ENCODE measurements at regions not wholly inside any gene's neighbourhood (a gene's known extent, or its start where the extent isn't known, plus 50 kb on each side); places are given as distances from the start of the nearest gene placed in this dataset.

DNA sequence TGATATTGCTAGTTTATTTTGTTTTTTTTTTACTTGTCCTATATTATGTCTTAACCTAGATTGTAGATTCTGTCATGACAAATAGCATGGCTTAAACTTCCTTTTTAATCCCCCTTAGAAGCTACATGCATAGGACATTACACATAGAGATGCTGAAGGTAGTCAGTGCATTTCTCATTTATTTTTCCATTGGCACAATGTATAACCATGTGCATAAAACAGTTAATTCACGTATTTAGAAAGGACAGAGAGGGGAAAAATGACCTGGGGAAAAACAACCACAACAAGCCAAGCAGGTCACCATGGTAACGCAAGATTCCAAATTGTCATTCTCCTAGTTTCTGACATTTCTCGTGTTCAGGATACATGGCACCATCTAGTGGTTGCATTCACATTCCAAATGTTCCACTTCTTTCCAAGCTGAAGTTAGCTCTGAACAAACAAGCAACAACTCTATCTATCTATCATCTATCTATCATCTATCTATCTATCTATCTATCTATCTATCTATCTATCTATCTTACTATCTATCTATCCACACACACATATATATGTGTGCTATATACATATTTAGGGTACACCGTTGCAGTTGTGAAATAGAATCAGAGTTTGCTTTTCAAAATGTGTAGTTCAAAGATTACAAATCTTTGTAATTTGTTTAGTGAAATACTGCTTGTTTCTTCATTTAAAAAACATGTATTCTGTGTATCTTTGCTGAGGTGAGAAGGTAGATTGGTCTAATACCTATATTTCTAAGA, 487.2 kb upstream of the ST8SIA4 start:
- no peak for TF ChIP-seq EP300 (IDR thresholded peaks at IDR 0.05)
- TF ChIP-seq, protein P1, sequence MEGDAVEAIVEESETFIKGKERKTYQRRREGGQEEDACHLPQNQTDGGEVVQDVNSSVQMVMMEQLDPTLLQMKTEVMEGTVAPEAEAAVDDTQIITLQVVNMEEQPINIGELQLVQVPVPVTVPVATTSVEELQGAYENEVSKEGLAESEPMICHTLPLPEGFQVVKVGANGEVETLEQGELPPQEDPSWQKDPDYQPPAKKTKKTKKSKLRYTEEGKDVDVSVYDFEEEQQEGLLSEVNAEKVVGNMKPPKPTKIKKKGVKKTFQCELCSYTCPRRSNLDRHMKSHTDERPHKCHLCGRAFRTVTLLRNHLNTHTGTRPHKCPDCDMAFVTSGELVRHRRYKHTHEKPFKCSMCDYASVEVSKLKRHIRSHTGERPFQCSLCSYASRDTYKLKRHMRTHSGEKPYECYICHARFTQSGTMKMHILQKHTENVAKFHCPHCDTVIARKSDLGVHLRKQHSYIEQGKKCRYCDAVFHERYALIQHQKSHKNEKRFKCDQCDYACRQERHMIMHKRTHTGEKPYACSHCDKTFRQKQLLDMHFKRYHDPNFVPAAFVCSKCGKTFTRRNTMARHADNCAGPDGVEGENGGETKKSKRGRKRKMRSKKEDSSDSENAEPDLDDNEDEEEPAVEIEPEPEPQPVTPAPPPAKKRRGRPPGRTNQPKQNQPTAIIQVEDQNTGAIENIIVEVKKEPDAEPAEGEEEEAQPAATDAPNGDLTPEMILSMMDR (IDR thresholded peaks at IDR 0.05), result no peak
